Middle frontal gyrus (tissue), 1 donor: ENCODE measurements at regions not wholly inside any gene's neighbourhood (a gene's known extent, or its start where the extent isn't known, plus 50 kb on each side); places are given as distances from the start of the nearest gene placed in this dataset.

Experiments
- DNase-seq: peaks from one replicate; pipeline ENCODE4 v3.0.0-alpha.2; 2015; ENCODE audit warnings: low spot score; ENCODE audit errors: extremely low spot score

DNA sequence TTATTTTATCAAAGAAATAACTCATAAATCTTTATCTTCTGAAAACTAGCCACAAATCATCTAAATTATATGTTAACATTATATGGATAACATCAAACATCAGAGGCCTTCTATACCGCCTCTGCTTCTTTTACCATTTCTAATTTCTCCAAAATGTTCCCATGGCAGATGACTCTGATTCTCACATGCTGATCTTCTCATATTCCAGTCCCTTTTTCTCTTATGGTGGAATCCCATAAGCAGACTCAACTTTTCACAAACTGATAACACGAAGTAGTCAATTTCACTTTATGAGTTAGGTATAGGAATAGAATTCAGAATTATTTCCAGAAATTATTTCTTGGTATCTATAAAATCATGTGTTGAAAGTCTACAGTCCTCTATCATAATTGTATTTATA is 212.3 kb downstream of the ENC1 start:
- no peak for DNase-seq

DNA sequence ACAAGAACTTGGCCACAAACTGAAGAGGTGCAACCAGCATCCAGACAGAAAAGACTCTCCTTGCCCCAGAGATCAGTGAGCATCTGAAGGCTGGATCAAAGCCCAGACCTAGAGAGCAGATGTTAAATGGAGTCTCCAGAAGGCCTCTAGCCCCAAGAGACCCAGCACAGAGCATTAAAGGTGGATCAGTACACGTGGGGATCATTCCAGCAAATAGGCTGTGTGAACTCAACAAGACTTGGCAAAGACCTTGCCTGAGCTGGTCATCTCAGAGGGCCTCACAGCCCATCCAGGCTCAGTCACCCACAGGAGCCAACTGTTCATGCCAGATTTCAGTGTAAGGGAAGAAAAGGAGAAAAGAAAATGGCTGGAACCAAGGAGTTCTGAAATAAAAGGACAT is 214.0 kb downstream of the ENC1 start:
- no peak for DNase-seq

DNA sequence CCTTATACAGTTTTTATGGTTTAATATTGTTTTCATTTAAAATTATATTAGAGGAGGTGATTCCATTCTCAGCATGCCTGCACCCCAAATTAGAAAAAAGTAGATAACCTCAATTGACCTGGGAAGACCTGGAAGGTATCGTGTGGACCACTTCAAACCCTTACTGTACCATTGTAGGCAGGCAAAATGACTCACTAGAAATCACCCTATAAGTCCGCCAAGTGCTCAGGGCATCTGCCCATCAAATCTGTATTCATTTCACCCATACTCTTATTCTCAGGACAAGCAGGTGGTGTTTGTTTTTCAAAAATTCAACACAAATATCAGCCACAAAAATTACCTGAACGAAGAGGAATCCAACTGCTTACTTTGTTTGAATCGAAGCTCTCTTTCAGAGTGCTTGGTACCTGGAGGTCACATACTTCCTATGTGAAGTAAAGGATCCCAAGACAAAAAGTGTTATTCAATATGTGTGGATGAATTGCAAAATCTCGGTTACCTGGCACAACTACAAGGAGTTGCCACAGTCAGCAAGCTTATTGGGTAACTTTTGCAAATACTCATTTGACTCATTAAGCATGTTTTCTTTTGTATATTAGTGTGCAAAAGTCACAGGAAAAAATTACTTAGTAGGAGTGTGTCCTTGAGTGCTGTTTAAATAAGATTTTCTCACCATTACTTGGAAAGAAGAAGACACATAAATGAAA is 216.2 kb downstream of the ENC1 start:
- DNase-seq: no peak

DNA sequence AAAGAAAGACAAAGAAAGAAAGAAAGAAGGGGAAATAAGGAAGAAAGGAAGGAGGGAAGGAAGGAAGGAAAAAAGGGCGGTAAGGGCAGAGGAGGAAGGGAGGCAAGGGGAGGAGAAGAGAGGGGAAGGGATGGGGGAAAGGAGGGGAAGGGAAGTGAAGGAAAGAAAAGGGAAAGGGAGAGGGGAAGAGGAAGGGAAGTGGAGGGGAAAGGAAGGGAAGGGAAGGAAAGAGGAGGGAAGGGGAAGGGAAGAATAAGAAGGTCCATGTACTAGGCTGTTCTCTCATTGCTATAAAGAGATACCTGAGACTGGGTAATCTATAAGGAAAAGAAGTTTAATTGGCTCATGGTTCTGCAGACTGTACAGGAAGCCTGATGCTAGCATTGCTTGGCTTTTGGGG is 217.1 kb downstream of the ENC1 start:
- DNase-seq: no peak

DNA sequence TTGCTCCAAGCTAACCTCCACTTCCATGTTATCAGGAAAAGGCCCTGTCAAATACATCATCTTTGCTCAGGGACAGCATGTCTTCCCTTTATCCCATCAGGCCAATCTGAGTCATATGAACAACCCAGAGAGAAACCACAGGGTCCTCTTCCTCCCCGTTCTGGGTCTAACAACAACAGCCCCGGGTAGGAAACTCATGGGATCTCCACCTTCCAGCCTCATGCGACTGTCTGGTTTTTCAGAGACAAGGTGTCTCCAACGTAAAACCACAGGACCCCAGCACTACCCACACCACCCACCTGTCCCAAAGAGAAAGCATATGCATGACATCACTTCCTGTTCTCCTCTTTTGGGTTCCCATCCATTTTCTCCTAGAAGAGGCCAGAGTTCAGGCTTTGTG is 217.9 kb downstream of the ENC1 start:
- DNase-seq: no peak

DNA sequence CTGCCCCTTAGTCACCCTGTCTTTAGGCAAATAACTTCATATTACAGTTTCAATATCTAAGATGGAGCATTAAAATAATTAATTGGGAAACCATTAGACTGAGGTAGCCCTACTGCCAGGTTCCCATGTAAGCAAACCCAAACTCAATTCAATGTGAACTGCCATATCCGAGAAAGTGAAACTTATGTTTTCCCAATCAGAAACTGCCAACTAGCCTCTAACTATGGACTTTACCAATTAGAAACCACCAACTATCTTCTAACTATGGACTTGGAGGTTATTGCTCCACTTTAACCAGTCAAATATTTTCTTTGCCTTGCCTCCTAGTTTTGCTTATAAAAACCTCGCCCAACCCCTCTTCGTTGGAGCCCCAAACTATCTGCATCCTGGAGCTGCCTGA is 218.5 kb downstream of the ENC1 start:
- DNase-seq: no peak

DNA sequence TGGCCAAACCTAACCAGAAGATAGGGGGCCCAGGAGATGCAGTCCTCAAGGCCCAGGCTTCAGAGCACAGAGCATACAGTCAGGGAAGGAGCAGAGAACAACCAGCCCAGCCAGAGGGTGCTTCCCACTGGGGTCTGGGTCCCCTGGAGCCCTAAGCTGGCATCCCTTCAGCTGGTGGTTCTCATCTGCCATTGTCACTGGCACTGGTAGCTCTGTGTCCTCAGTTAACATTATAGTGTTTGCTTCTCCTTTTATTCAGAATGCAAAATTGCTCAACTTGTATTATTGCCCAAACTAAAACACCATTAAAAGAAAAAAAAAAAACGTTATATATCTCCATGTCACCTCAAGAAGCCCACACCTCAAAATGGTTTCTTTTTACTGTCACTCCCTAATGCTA is 219.2 kb downstream of the ENC1 start:
- no peak for DNase-seq

DNA sequence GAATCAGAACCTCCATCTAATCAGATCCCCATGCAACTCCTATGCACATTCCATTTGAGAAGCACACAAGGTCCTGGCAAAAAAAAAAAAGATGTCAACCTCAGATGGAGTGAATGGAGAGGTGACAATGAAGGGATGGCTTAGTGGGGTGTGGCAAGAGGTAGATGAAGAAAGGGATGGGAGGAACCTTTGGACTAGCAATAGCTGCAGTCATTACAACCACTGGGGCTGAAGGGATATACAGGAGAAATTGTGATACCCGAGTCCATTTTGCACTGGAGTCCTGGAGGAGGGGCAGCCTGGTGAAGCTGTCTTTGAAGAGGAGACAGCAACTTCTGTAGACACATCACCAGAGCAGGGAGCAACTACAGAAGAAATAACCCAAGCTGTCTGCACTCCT is 219.6 kb downstream of the ENC1 start:
- DNase-seq: no peak

DNA sequence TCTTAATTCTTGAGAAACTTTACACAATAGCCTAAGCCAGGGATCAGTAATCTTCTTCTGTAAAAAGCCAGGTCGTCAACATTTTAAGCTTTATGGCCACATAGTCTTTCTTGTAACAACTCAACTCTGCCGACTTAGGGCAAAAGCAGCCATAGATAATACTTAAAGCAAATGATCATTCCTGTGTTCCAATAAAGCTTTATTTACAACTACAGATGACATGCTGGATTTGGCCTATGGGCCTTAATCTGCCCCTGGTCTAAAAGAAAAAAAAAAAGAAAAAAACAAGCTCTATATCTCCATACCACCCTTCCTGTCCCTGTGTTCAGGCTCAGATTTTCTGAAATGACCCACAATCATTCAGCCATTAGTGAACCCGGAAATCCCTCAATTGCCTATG is 220.3 kb downstream of the ENC1 start:
- no peak for DNase-seq

DNA sequence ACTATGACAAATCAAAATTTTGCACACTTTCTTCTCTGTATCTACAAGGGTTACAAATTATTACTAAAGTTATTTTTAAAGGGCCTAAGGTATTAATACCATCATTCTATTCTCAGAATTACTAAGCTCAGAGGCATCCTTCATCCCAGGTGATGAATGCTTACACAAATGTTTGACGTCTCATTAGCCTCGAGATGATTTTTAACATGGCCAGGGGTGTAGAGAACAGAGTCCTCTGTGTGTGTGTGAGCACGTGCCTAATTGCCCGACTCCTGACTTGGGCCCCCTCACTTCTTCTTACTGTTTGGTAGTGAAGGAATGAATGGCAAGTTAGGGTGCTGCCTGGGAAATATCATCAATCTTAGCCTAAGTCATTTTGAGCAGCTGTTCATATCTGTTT is 221.1 kb downstream of the ENC1 start:
- no peak for DNase-seq

DNA sequence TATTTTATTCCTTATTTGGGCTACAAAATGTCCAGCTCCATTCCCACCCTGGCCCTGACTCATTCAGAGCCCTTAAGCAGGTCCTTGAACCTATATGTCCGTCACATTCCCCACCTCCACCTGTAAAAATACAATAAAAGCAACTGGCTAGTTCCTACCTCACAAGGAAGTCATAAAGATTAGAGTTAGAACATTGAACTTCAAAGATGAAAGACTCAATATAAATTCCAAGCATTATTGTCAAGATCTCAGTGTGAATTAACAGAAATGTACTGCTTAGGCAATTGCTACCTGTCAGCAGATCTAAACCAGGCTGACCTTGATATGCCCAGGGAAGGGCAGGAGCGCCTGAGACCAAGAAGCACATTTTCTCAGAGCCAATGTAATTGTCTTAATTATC is 221.8 kb downstream of the ENC1 start:
- DNase-seq: no peak

DNA sequence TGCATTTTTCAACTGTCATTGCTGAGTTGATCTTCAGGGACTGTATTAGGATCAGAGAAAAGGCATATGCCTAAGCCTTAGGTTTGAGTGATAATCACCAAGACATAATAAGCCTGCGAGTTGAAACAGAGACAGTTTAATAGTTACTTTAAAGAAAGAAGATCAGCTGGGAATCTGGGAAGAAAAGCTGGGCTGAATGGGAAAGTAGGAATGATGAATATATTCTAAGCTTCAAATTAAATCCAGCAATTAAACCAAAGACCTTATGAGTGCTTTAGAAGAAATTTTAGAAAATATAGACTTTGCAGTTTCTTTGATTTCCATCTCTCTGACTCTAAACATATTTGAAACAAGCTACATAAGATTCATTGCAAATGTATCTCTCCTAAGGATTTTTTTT is 222.3 kb downstream of the ENC1 start:
- no peak for DNase-seq

DNA sequence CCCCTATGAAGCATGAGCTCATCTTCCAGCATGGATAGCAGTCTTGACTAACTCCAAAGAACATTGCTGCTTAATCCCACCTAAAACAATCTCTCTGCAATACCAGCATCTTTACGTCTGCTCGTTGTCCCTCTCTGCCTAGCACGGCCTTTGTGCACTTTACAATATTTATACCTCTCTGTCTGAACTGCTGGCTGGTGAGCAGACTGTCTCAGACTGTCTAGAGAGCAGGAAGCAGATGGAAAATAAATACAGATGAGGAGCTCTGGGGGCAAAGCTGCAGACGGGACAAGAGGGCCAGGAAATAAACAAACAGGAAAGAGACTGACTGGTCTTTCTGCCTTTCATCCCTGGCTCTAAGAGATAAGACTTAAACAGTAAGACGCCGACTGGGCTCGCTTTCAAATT is 224.8 kb downstream of the ENC1 start:
- no peak for DNase-seq

DNA sequence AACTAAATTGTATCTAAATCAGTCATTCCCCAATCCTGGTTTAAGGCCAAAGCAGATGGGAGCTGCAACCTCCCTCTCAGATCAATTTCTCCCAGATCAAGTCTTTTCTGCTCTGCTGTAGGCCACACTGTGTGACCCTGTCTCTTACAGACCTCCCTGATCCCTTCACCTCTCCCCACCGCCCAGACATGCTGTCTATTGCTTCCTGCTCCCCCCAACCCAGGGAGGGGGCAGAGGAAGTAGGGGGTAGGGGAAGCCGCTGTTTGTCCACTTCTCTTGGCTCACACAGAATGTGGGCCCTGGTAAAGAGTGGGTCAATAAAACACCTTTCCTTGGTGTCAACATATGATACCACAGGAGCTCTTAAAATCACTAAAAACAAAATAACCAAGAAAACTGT is 226.3 kb downstream of the ENC1 start:
- DNase-seq: no peak

DNA sequence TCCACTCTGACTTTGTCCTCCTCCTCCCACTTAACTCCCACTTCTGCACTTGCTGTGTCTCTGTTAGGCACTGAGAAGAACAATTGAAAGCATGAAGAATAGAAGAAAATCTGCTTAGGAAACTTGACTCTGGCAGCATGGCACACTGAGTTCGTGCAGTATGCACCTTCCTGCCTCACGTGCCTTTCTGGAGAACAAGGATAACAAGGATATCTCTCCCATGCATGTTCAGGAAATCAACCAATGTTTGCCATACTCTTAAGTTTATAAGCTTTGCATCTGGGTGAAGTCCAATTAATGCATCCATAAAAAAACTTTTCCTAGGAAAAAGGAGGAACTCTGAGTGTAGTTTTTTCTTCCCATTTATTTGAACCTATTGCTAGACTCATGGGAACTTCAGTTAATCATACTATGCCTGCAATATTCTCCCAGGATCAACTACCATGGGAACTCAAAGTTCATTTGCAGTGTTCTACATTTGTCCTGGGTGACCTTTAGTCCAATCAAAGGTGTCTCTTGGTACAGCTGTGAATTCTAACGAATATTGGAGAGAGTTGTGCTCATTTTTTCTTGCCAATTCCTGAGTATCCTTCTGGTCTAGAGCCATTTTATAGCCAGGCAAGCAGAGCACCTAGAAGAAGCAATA is 227.0 kb downstream of the ENC1 start:
- no peak for DNase-seq

DNA sequence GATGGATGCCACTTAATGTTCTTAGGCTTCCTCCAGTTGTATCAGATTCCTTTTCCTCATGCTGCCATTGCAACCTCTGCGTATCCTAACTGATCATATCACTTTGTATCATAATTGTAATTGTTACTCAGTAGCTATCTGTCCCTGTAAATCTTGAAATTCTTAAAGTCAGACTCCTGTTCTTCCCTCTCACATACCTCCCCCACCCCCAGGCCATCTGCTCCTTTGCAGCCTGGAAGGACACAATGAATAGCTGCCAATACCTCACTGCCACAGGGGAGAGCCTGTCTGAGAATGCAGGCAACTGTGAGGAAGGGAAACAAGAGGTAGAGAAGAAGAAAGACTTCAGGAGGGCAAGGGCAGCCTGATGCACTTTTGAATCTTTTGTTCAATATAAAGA is 228.5 kb downstream of the ENC1 start:
- DNase-seq: no peak

DNA sequence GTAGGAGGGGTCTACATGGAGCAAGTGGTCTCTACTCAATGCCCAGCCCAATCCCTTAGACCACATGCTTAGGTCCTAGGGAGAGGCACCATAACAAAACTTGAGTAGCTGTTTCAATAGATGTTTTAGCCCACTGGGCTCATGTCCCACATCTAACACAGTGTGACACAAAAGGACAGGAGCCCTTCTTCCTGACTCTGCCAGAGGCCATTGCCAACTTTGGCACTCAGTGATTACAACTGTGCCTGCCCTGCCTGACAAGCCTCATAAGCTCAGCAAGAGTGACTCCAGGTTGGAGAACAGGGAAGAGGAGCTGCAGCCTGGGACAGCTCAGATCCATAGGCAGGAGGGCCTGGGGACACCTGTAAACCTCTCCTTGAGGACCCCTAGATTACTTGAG is 230.8 kb downstream of the ENC1 start:
- no peak for DNase-seq

DNA sequence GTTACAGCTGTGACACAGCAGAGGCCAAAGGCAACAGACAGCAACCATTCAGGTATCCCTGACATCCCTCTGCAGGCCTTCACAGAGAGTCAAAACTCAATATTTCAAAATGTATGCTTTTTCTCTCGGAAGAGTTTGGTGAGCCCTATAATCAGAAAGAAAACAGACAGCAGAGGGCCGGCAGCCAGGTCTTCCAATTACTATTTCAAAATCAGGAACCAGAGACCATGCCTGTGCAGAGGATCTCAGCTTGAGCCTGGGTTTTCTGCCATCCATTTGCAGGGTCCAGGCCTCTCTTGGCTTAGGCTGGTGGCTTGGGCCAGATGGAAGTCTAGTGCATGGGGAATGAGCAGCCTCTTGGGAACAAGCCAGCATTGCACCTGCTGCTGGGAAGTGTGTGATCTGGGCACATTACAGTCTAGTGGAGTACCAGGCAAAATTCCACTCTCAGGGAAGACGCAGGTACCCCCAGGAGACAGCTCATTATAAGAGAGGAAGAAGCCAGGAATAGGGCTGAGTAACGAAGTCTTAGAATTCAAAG is 231.3 kb downstream of the ENC1 start:
- DNase-seq: no peak

DNA sequence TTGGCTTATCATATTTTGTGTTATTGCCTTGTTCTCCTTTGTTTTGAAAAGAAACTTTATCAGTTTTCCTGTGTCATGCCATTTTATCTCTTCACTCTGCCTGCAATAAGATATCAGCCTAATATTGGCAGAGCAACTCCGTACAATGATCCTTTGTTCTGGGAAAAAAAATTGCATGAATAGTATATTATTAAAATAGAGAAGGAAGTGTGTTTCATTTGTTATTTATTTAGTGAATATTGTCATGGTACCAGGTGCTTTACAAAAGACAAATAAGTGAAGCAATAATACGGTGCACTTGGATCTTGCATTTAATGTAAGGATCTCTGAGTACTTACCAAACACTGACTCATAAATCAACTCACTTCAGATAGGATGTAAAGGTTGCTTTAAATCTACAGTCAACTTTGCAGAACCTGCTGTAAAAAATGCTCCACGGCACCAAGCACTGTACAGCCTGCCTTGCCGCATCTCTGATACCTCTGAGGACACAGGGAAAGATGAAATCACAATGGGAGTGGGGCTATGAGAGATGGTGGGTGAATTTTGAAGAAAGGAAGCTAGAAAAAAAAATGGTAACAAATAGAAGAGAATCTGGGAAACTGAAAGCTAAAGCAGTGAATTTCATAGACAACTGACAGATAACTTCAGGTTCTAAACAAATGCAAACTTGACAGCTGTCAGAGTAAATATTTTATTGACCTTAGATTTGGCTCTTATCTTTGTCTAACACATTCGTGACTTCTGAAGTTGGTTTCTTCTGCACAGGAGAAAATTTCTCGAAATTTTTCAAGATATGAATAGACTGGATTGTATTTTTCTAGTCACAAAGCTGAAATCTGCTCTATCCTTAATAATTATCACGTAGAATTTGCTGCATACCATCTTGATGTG is 232.1 kb downstream of the ENC1 start:
- no peak for DNase-seq

DNA sequence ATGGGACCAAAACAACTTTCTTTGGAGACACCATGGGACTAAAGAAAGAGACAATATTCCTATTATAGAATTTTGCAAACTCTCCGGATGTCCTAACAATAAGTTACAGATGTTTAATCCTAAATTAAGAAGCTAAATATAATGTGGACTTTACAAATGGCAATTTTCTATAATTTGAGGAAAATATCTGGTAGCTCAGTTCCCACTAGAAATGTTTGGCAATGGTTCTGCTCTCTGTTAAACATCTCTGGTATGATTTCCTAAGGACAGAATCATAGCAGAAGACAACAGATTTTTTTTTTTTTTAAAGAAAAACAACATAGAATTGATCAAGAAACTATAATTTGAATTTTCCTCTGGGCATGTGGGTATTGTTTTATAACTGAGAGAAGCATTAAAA is 232.8 kb downstream of the ENC1 start:
- no peak for DNase-seq

DNA sequence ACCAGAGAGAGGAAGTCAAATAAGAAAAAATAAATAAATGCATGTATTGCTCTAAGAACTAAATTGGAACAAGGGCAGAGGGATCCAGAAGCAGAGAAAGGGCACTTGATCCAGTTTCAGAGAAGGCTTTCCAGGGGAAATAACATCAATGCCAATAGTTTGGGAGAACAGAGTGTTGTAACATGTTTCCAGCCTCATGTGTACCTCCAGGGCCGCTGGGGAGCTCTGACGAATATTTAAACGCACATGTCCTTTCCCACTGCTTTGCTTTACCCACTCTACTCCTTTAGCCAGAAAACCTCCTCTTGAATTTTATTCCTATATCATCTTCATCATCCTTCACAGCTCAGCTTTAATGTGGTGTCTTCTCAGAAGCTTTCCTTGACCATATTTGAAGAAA is 233.7 kb downstream of the ENC1 start:
- DNase-seq: no peak

DNA sequence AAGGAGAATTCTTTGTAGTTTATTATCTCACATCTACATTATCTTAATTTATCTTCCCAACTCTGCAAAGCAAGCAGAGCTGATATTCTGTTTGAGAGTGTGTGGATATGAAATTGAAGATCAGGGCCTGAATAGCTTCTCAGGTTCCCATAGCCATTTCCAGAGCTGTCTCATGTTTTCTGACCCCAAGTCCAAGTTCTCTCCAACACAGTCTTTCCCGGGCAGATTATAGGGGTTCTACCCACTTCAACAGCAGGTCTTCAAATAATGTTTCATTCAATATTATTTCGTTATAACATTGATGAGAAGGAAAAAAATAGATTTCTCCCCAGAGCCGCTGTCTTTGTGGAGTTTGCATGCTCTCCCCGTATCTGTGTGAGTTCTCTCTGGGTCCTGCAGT is 234.9 kb downstream of the ENC1 start:
- DNase-seq: no peak
